NT2/D1 (cell line): ENCODE measurements at regions not wholly inside any gene's neighbourhood (a gene's known extent, or its start where the extent isn't known, plus 50 kb on each side); places are given as distances from the start of the nearest gene placed in this dataset.

Source experiments
- DNase-seq: peaks from one replicate; pipeline ENCODE4 v3.0.0-alpha.2; 2011; ENCODE audit warnings: low read depth, low spot score
- H3K27me3 ChIP-seq: 2 replicates; pipeline ENCODE4 v1.6.0; 2011; ENCODE audit warnings: mild to moderate bottlenecking; ENCODE audit not compliant: insufficient read length, insufficient read depth
- H3K36me3 ChIP-seq: 2 replicates; pipeline ENCODE4 v1.6.1; 2011; ENCODE audit warnings: mild to moderate bottlenecking, low read length, mixed read lengths; ENCODE audit not compliant: insufficient read depth, insufficient read length
- H3K4me1 ChIP-seq: 2 replicates; pipeline ENCODE4 v1.5.1; 2011; ENCODE audit not compliant: insufficient read depth, insufficient read length
- H3K4me3 ChIP-seq: 2 replicates; pipeline ENCODE4 v1.5.1; 2011; ENCODE audit warnings: low read depth; ENCODE audit not compliant: insufficient read length
- H3K9ac ChIP-seq: 2 replicates; pipeline ENCODE4 v1.6.0; 2011; ENCODE audit warnings: low read depth; ENCODE audit not compliant: insufficient read length
- H3K9me3 ChIP-seq: 2 replicates; pipeline ENCODE4 v1.5.1; 2011; ENCODE audit warnings: mild to moderate bottlenecking, low read length; ENCODE audit not compliant: insufficient read depth
- SUZ12 ChIP-seq: IDR thresholded peaks from 2 replicates; pipeline ENCODE4 v1.6.1; 2011; ENCODE audit not compliant: insufficient read length, insufficient read depth; ENCODE audit errors: extremely low read depth
- YY1 ChIP-seq: IDR thresholded peaks from 2 replicates; pipeline ENCODE4 v1.6.1; 2011; ENCODE audit not compliant: insufficient read length, insufficient read depth
- ZNF274 ChIP-seq: IDR thresholded peaks from 2 replicates; pipeline ENCODE4 v1.6.1; 2011; ENCODE audit warnings: mild to moderate bottlenecking, low read depth, low read length

- no peaks in the 10 kb centered on the region for H3K27me3 ChIP-seq
- peak; percentile 27 for DNase-seq
- peaks cover 2% of the 10 kb centered on the region for H3K4me1 ChIP-seq
- no peaks in the 10 kb centered on the region for H3K9me3 ChIP-seq
- no peak overlapping the region for H3K4me3 ChIP-seq
- no peak overlapping the region for H3K9ac ChIP-seq
- H3K36me3 ChIP-seq = no peaks in the 10 kb centered on the region
- no peak for TF ChIP-seq YY1
- no peak for TF ChIP-seq ZNF274
- TF ChIP-seq SUZ12 = no peak
Observed at GRCh38 chr7:45990276-45990675, 69.2 kb upstream of the IGFBP3 start.

DNA sequence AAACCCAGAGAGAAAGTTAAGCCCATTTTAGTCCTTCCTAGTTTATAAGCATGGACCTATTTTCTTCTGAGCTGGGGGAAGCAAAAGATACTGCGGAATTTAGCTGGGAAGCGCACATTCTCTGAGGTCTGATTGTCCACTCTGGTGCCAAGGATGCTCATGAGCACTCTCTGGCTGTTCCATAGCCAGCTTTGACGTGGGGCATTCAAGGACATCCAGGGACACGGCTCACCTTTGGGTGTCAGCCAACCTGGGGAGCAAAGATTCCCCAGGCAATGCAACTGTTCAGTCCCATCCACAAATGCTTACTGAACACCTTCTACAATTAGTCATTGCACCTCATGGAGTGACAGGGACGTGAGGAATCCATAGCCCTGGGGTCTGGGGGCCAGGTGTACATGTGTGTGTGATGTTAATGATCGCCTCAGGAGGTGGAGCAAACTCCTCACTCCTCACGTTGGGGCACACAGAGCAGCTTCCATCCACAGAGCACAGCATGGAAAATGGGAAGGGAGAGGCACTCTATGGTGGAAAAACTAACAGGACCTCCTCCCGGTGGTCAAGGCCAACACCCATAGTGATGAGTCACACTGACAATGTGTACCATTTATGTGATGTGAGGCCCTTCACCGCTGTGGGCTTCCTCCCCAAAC, 67.5 kb upstream of the IGFBP3 start:
- Histone ChIP-seq H3K9ac (no peak overlapping the region), H3K36me3 (no peaks in the 10 kb centered on the region), H3K4me1 (peaks cover 2% of the 10 kb centered on the region), H3K4me3 (no peak overlapping the region), H3K9me3 (0 out of 2 replicates have a peak, but pooled peaks cover 3% of the 10 kb centered on the region), H3K27me3 (no peaks in the 10 kb centered on the region)
- TF ChIP-seq SUZ12 (no peak), YY1 (no peak), ZNF274 (no peak)
- DNase-seq = no peak

GRCh38 chr7:45987521-45988290, 66.6 kb upstream of the IGFBP3 start:
- TF ChIP-seq YY1 (no peak), SUZ12 (no peak)

DNA sequence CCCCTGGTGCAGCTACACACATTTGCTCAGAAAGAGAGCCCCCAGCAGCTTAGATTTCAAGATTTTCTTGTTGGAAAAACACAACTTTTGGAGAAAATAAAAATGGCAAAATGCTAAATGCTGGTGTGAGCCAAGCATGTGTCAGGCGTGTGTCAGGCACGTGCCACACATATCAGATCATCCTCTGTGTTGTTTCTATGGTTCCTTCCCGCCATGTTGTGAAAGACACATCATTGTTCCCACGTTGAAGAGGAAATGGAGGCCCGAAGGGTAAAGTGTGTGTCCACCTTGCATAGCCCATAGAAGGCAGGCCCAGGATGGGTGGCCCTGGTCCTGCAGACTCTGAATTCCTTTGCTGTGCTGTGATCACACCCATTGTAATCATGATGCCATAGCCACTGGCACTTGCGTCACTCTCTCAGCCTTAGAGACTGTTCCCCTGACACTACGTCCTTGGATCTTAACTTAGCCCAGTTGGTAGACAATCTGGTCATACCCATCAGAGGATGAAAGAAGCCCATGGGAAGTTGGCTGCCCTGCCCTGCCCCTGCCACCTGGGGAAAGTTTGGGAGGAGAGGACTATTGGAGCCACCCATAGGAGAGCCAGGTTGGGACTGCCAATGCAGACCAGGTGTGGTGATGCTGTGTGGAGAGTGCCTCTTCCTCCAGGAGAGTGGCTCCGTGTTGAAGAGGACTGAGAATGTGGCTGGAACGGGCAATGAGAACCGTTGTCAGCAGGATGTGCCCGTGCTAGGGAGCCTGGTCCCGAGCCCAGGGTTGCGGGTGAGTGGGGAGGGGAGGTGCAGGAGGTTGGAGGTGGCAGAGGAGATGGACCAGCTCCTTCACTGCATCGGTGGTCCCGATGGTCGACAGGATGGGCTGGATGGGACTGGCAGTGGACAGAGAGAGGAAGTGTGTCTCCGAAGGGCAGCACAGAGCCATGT, 65.6 kb upstream of the IGFBP3 start:
- no peak for DNase-seq
- no peaks in the 10 kb centered on the region for H3K27me3 ChIP-seq
- H3K36me3 ChIP-seq = no peaks in the 10 kb centered on the region

More at GRCh38 chr7:45987521-45988290, 66.6 kb upstream of the IGFBP3 start:
- peaks cover 8% of the 10 kb centered on the region; the same call in 1 of the 2 replicates for H3K9me3 ChIP-seq
- no peak for DNase-seq
- no peak overlapping the region for H3K4me3 ChIP-seq
- no peak overlapping the region for H3K9ac ChIP-seq
- H3K36me3 ChIP-seq = no peaks in the 10 kb centered on the region
- H3K27me3 ChIP-seq = no peaks in the 10 kb centered on the region
- H3K4me1 ChIP-seq = peaks cover 2% of the 10 kb centered on the region

GRCh38 chr7:45985902-45986301, 64.8 kb upstream of the IGFBP3 start:
- H3K4me3 ChIP-seq = no peak overlapping the region
- H3K4me1 ChIP-seq = peaks cover 6% of the 10 kb centered on the region
- no peak overlapping the region for H3K9ac ChIP-seq
- H3K27me3 ChIP-seq = no peaks in the 10 kb centered on the region
- DNase-seq = no peak
- peaks cover 19% of the 10 kb centered on the region for H3K9me3 ChIP-seq
- no peaks in the 10 kb centered on the region for H3K36me3 ChIP-seq
- no peak for TF ChIP-seq ZNF274
- TF ChIP-seq SUZ12 = no peak
- no peak for TF ChIP-seq YY1

More for the DNA sequence above, 65.6 kb upstream of the IGFBP3 start:
- no peak overlapping the region for H3K9ac ChIP-seq
- H3K9me3 ChIP-seq = peaks cover 17% of the 10 kb centered on the region
- H3K4me3 ChIP-seq = no peak overlapping the region
- H3K4me1 ChIP-seq = peaks cover 2% of the 10 kb centered on the region
- TF ChIP-seq YY1 (no peak), ZNF274 (no peak), SUZ12 (no peak)

- peaks cover 19% of the 10 kb centered on the region for H3K9me3 ChIP-seq
- peaks cover 6% of the 10 kb centered on the region for H3K4me1 ChIP-seq
- DNase-seq = no peak
- H3K9ac ChIP-seq = no peak overlapping the region
- TF ChIP-seq YY1 (no peak), ZNF274 (no peak), SUZ12 (no peak)
- no peaks in the 10 kb centered on the region for H3K36me3 ChIP-seq
- no peak overlapping the region for H3K4me3 ChIP-seq
- H3K27me3 ChIP-seq = no peaks in the 10 kb centered on the region
Observed at GRCh38 chr7:45984386-45985295, 63.6 kb upstream of the IGFBP3 start.
